Trophoblast cell (in vitro differentiated cells and primary cell): ENCODE measurements at regions not wholly inside any gene's neighbourhood (a gene's known extent, or its start where the extent isn't known, plus 50 kb on each side); places are given as distances from the start of the nearest gene placed in this dataset.
A peak's percentile ranks its signal among the peaks of the same experiment; 100 is the strongest.

Experiments
- DNase-seq, 2 donors: peaks; one replicate each; pipeline ENCODE4 v3.0.0-alpha.2; 2016
- H2AFZ ChIP-seq: 2 replicates; pipeline ENCODE4 v1.6.1; 2013; ENCODE audit warnings: low read length, moderate library complexity, mild to moderate bottlenecking; ENCODE audit not compliant: insufficient read depth, poor library complexity
- H2AK5ac ChIP-seq: 2 replicates; pipeline ENCODE4 v1.6.1; 2013; ENCODE audit warnings: mild to moderate bottlenecking, low read length
- H2BK120ac ChIP-seq: 2 replicates; pipeline ENCODE4 v1.6.1; 2013; ENCODE audit warnings: low read length, mild to moderate bottlenecking, moderate library complexity; ENCODE audit not compliant: insufficient read depth, poor library complexity
- H2BK12ac ChIP-seq: 2 replicates; pipeline ENCODE4 v1.6.1; 2013; ENCODE audit warnings: mild to moderate bottlenecking, low read length, moderate library complexity
- H2BK5ac ChIP-seq: 2 replicates; pipeline ENCODE4 v1.6.1; 2013; ENCODE audit warnings: low read length, low read depth, moderate library complexity, mild to moderate bottlenecking; ENCODE audit not compliant: poor library complexity
- H3K14ac ChIP-seq: 2 replicates; pipeline ENCODE4 v1.6.1; 2013; ENCODE audit warnings: mild to moderate bottlenecking, low read length
- H3K18ac ChIP-seq: 2 replicates; pipeline ENCODE4 v1.6.1; 2013; ENCODE audit warnings: mild to moderate bottlenecking, low read length
- H3K23ac ChIP-seq: 2 replicates; pipeline ENCODE4 v1.6.1; 2013; ENCODE audit warnings: low read length
- H3K27ac ChIP-seq: 2 replicates; pipeline ENCODE4 v1.5.1; 2013; ENCODE audit warnings: low read depth, mild to moderate bottlenecking, inconsistent platforms, low read length, moderate library complexity
- H3K27me3 ChIP-seq: 2 replicates; pipeline ENCODE4 v1.6.1; 2013; ENCODE audit warnings: inconsistent platforms, mild to moderate bottlenecking, low read length, moderate library complexity; ENCODE audit not compliant: insufficient read depth
- H3K36me3 ChIP-seq, 2 experiments: 1 replicate in 1 of 2; 2 replicates in 1 of 2; pipeline ENCODE4 v1.6.1; 2013; ENCODE audit warnings: low read length in 2 of 2, mild to moderate bottlenecking in 2 of 2, moderate library complexity in 1 of 2; ENCODE audit not compliant: insufficient read depth in 2 of 2, control insufficient read depth in 1 of 2
- H3K4ac ChIP-seq: 2 replicates; pipeline ENCODE4 v1.6.1; 2013; ENCODE audit warnings: low read depth, mild to moderate bottlenecking, low read length, moderate library complexity
- H3K4me1 ChIP-seq, 2 experiments: 1 replicate in 1 of 2; 2 replicates in 1 of 2; pipeline ENCODE4 v1.6.1; 2013; ENCODE audit warnings: low read length in 2 of 2, mild to moderate bottlenecking in 2 of 2, moderate library complexity in 1 of 2; ENCODE audit not compliant: insufficient read depth in 2 of 2, control insufficient read depth in 1 of 2
- H3K4me2 ChIP-seq: 2 replicates; pipeline ENCODE4 v1.6.1; 2013; ENCODE audit warnings: inconsistent platforms, mild to moderate bottlenecking, low read length, moderate library complexity
- H3K4me3 ChIP-seq: 2 replicates; pipeline ENCODE4 v1.5.1; 2013; ENCODE audit warnings: mild to moderate bottlenecking, low read depth, low read length, inconsistent platforms
- H3K79me1 ChIP-seq: one replicate; pipeline ENCODE4 v1.6.1; 2013; ENCODE audit warnings: low read length
- H3K79me2 ChIP-seq: 2 replicates; pipeline ENCODE4 v1.6.1; 2013; ENCODE audit warnings: low read length, mild to moderate bottlenecking; ENCODE audit not compliant: control insufficient read depth, insufficient read depth, poor library complexity
- H3K9ac ChIP-seq: 2 replicates; pipeline ENCODE4 v1.6.1; 2013; ENCODE audit warnings: mild to moderate bottlenecking, low read length
- H3K9me3 ChIP-seq: 2 replicates; pipeline ENCODE4 v1.6.1; 2013; ENCODE audit warnings: low read depth, mild to moderate bottlenecking, control low read depth, inconsistent platforms, low read length; ENCODE audit not compliant: insufficient read depth
- H4K12ac ChIP-seq: 2 replicates; pipeline ENCODE4 v1.6.1; 2013; ENCODE audit warnings: low read depth, mild to moderate bottlenecking, low read length, moderate library complexity
- H4K8ac ChIP-seq: 2 replicates; pipeline ENCODE4 v1.6.1; 2013; ENCODE audit warnings: low read depth, mild to moderate bottlenecking, low read length, moderate library complexity
- H4K91ac ChIP-seq: one replicate; pipeline ENCODE4 v1.6.1; 2013; ENCODE audit warnings: low read depth, mild to moderate bottlenecking, low read length, moderate library complexity
- WGBS: extraction: QIAGEN DNeasy Blood & Tissue Kit; methylation state at CpG from one replicate; pipeline ENCODE4 v1.1.7; 2013; ENCODE audit warnings: missing lambda C conversion rate; ENCODE audit not compliant: insufficient read length, insufficient coverage; ENCODE audit errors: extremely low coverage; 5-methylcytosine and 5-hydroxymethylcytosine counted together

GRCh38 chr6:147973806-147974205, 368.8 kb upstream of the SASH1 start:
- H3K79me1 ChIP-seq = no peaks in the 10 kb centered on the region
- WGBS = no CpG with 5 or more reads among the region's 5 CpGs
- H3K79me2 ChIP-seq = no peaks in the 10 kb centered on the region
- no peak overlapping the region for H4K12ac ChIP-seq
- no peaks in the 10 kb centered on the region for H3K27me3 ChIP-seq
- no peak overlapping the region for H3K4ac ChIP-seq
- H3K14ac ChIP-seq = no peak overlapping the region
- no peak overlapping the region for H3K9ac ChIP-seq
- H3K4me3 ChIP-seq = no peak overlapping the region
- no peak overlapping the region for H2BK12ac ChIP-seq
- H2AFZ ChIP-seq = no peak overlapping the region
- H2BK120ac ChIP-seq = no peak overlapping the region
- H3K18ac ChIP-seq = no peak overlapping the region
- no peak overlapping the region for H4K91ac ChIP-seq
- DNase-seq = no peak
- no peak overlapping the region for H2BK5ac ChIP-seq
- H2AK5ac ChIP-seq = no peak overlapping the region
- H3K4me1 ChIP-seq = peaks cover 0 to 9% of the 10 kb centered on the region in 2 experiments
- H4K8ac ChIP-seq = no peak overlapping the region
- no peak overlapping the region for H3K23ac ChIP-seq
- no peaks in the 10 kb centered on the region for H3K36me3 ChIP-seq
- H3K27ac ChIP-seq = no peak overlapping the region
- H3K9me3 ChIP-seq = no peaks in the 10 kb centered on the region
- H3K4me2 ChIP-seq = no peak overlapping the region

- Histone ChIP-seq H2BK120ac (no peak overlapping the region), H3K36me3 (no peaks in the 10 kb centered on the region), H3K27me3 (no peaks in the 10 kb centered on the region), H3K23ac (no peak overlapping the region), H3K9ac (no peak overlapping the region), H3K18ac (no peak overlapping the region), H2AFZ (no peak overlapping the region), H3K4ac (no peak overlapping the region), H3K79me2 (no peaks in the 10 kb centered on the region), H2AK5ac (no peak overlapping the region), H3K4me2 (peak overlapping the region; percentile 10), H3K9me3 (no peaks in the 10 kb centered on the region), H2BK12ac (no peak overlapping the region), H3K4me3 (no peak overlapping the region), H3K4me1 (peaks cover 0 to 9% of the 10 kb centered on the region in 2 experiments), H4K91ac (no peak overlapping the region), H3K79me1 (no peaks in the 10 kb centered on the region), H3K27ac (no peak overlapping the region), H4K12ac (no peak overlapping the region), H3K14ac (no peak overlapping the region), H2BK5ac (no peak overlapping the region), H4K8ac (no peak overlapping the region)
- no peak for DNase-seq
- no CpG with 5 or more reads among the region's 4 CpGs for WGBS
These were observed 368.3 kb upstream of the SASH1 start for GRCh38 chr6:147974376-147974775.

GRCh38 chr6:147977851-147978465, 364.7 kb upstream of the SASH1 start:
- H3K79me2 ChIP-seq = no peaks in the 10 kb centered on the region
- H3K14ac ChIP-seq = no peak overlapping the region
- H3K79me1 ChIP-seq = no peaks in the 10 kb centered on the region
- no peak overlapping the region for H4K12ac ChIP-seq
- no peak overlapping the region for H4K8ac ChIP-seq
- H2BK120ac ChIP-seq = no peak overlapping the region
- H3K23ac ChIP-seq = no peak overlapping the region
- no peak overlapping the region for H2BK5ac ChIP-seq
- H3K9ac ChIP-seq = no peak overlapping the region
- peaks cover 0 to 9% of the 10 kb centered on the region in 2 experiments for H3K4me1 ChIP-seq
- no peak overlapping the region for H3K18ac ChIP-seq
- no peaks in the 10 kb centered on the region for H3K27me3 ChIP-seq
- no peak overlapping the region for H3K27ac ChIP-seq
- whole genome bisulfite sequencing = no CpG with 5 or more reads among the region's 5 CpGs
- H3K4me2 ChIP-seq = no peak overlapping the region
- H3K36me3 ChIP-seq = no peaks in the 10 kb centered on the region
- DNase-seq = no peak
- no peak overlapping the region for H2AFZ ChIP-seq
- no peak overlapping the region for H4K91ac ChIP-seq
- no peaks in the 10 kb centered on the region for H3K9me3 ChIP-seq
- H3K4me3 ChIP-seq = no peak overlapping the region
- no peak overlapping the region for H3K4ac ChIP-seq
- no peak overlapping the region for H2BK12ac ChIP-seq
- H2AK5ac ChIP-seq = no peak overlapping the region

GRCh38 chr6:147979966-147980365, 362.7 kb upstream of the SASH1 start:
- H3K4me1 ChIP-seq = no peaks in the 10 kb centered on the region
- WGBS = no CpG with 5 or more reads among the region's 2 CpGs
- no peak overlapping the region for H2AK5ac ChIP-seq
- H2BK120ac ChIP-seq = no peak overlapping the region
- H2BK12ac ChIP-seq = no peak overlapping the region
- H4K12ac ChIP-seq = no peak overlapping the region
- no peaks in the 10 kb centered on the region for H3K79me2 ChIP-seq
- H3K14ac ChIP-seq = no peak overlapping the region
- H2AFZ ChIP-seq = no peak overlapping the region
- H3K18ac ChIP-seq = no peak overlapping the region
- no peaks in the 10 kb centered on the region for H3K27me3 ChIP-seq
- no peak overlapping the region for H3K4me2 ChIP-seq
- H3K27ac ChIP-seq = no peak overlapping the region
- H3K9ac ChIP-seq = no peak overlapping the region
- no peak overlapping the region for H4K91ac ChIP-seq
- H3K23ac ChIP-seq = no peak overlapping the region
- H3K36me3 ChIP-seq = no peaks in the 10 kb centered on the region
- no peak for DNase-seq
- no peak overlapping the region for H3K4ac ChIP-seq
- H2BK5ac ChIP-seq = no peak overlapping the region
- H3K4me3 ChIP-seq = no peak overlapping the region
- no peaks in the 10 kb centered on the region for H3K9me3 ChIP-seq
- H3K79me1 ChIP-seq = no peaks in the 10 kb centered on the region
- no peak overlapping the region for H4K8ac ChIP-seq
